ENCODE measurements at regions not wholly inside any gene's neighbourhood (a gene's known extent, or its start where the extent isn't known, plus 50 kb on each side); places are given as distances from the start of the nearest gene placed in this dataset.
"Not testable (repeated sequence)": the region's sequence is repeated elsewhere in the genome, so short reads cannot be mapped to it uniquely, and the experiment has no call there.

- Histone ChIP-seq H3K4me3 (ENCODE audit: low read length) (no peak overlapping the region), H3K9me3 (ENCODE audit: control insufficient read depth, low read length) (no peaks in the 10 kb centered on the region), H3K4me1 (ENCODE audit: control insufficient read depth, insufficient read depth, low read length) (no peaks in the 10 kb centered on the region), H3K27ac (ENCODE audit: low read length) (no peak overlapping the region), H3K27me3 (ENCODE audit: control insufficient read depth, insufficient read depth) (no peaks in the 10 kb centered on the region)
- intact Hi-C loops (cut with DNase I): no loop called here
- DNase-seq: peak in 1 of 3 donors; percentile 68
- no peak for ATAC-seq
- WGBS: 70% methylated on average over 6 of the region's 6 CpGs
Measured at GRCh38 chr10:4291990-4292389, 507.0 kb upstream of the KLF6 start.

DNA sequence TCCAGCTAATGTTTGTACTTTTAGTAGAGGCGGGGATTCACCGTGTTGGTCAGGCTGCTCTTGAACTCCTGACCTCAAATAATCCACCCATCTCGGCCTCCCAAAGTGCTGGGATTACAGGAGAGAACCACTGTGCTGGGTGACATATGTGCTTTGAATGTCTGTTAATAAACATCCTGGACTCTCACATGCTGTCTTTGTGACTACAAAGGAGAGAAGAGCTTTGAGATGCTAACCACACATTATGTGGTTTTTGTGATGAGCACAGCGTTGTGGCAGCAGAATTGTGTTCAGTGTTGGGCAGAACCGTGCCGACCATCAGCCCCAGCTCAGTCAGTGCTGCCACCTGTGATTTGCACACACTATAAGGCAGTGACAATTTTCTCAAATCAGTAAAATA lies 500.1 kb upstream of the KLF6 start:
- WGBS: 94% methylated on average over 6 of the region's 6 CpGs
- no peak overlapping the region for H3K4me3 ChIP-seq (ENCODE audit: low read length)
- no peak overlapping the region for H3K27ac ChIP-seq (ENCODE audit: low read length)
- no peak for DNase-seq
- no peaks in the 10 kb centered on the region for H3K27me3 ChIP-seq (ENCODE audit: control insufficient read depth, insufficient read depth)
- no peak for ATAC-seq
- peaks cover 6% of the 10 kb centered on the region for H3K4me1 ChIP-seq (ENCODE audit: control insufficient read depth, insufficient read depth, low read length)
- intact Hi-C loops (cut with DNase I): no loop called here
- H3K9me3 ChIP-seq (ENCODE audit: control insufficient read depth, low read length): no peaks in the 10 kb centered on the region

GRCh38 chr10:4283846-4284610 lies 499.0 kb upstream of the KLF6 start:
- peak; percentile 43 to 75 (median 65) for DNase-seq
- Histone ChIP-seq H3K27ac (ENCODE audit: low read length) (peak overlapping the region; percentile 54), H3K4me3 (ENCODE audit: low read length) (no peak overlapping the region), H3K4me1 (ENCODE audit: control insufficient read depth, insufficient read depth, low read length) (peaks cover 8% of the 10 kb centered on the region), H3K9me3 (ENCODE audit: control insufficient read depth, low read length) (no peaks in the 10 kb centered on the region), H3K27me3 (ENCODE audit: control insufficient read depth, insufficient read depth) (no peaks in the 10 kb centered on the region)
- intact Hi-C loops (cut with DNase I): no loop called here
- peak; percentile 72 to 85 for ATAC-seq
- 31% methylated on average over 7 of the region's 7 CpGs for WGBS

DNA sequence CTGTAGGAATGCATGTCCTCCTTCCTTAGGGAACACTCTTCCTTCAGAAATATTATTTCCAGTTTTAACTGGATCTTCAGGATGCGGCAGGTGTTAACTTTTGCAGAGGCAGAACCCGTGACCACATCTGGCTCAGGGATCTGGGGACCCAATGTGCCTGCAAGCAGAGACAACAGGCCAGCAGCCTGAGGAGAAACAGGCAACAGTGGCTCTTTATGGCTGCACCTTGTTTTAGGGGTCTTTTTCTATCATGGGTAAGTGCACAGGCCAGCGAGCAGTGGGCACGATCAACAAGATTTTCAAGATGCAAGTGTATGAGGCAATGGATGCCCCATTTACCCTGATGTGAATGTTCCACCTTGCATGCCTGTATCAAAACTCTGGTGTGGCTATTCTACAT lies 497.5 kb upstream of the KLF6 start:
- no peaks in the 10 kb centered on the region for H3K27me3 ChIP-seq (ENCODE audit: control insufficient read depth, insufficient read depth)
- no peak overlapping the region for H3K4me3 ChIP-seq (ENCODE audit: low read length)
- H3K9me3 ChIP-seq (ENCODE audit: control insufficient read depth, low read length): no peaks in the 10 kb centered on the region
- ATAC-seq (no peak), DNase-seq (no peak)
- 93% methylated on average over 4 of the region's 4 CpGs for WGBS
- H3K27ac ChIP-seq (ENCODE audit: low read length): no peak overlapping the region
- intact Hi-C loops (cut with DNase I): no loop called here
- H3K4me1 ChIP-seq (ENCODE audit: control insufficient read depth, insufficient read depth, low read length): peaks cover 8% of the 10 kb centered on the region

DNA sequence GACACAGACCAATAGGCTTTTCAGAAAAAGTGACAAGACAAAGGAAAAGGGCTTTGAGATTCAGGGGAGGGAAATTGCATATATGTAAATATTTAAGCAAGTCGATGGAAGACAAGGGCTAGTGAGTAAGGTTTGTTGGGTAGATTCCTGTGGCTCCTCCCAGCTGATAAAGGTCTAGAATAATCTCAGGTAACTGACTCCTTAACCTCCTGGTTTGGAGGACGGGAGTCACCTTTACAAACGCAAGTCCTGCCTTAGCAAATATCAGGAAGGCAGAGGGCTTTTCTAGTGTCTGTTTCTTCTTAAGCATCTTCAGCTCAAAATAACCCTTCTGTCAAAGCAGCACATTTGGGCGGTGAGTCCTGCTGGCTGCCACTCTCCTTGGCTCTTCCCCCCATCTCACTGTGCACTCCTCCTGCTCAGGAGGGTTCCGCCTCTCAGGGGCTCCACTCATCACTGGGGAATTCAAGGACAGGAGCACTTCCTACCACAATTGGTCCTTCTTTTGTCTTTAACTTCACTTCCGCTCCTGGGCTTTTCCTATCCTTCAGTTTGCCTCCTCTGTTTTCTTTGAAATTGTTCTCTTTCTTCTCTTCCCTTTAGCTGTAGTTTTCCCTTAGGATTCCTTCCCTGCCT lies 496.3 kb upstream of the KLF6 start:
- Histone ChIP-seq H3K4me3 (ENCODE audit: low read length) (no peak overlapping the region), H3K4me1 (ENCODE audit: control insufficient read depth, insufficient read depth, low read length) (peaks cover 8% of the 10 kb centered on the region), H3K27ac (ENCODE audit: low read length) (no peak overlapping the region), H3K9me3 (ENCODE audit: control insufficient read depth, low read length) (no peaks in the 10 kb centered on the region), H3K27me3 (ENCODE audit: control insufficient read depth, insufficient read depth) (no peaks in the 10 kb centered on the region)
- WGBS: 84% methylated on average over 6 of the region's 6 CpGs
- DNase-seq (no peak), ATAC-seq (no peak)
- intact Hi-C loops (cut with DNase I): no loop called here

GRCh38 chr10:4280461-4281189 lies 495.6 kb upstream of the KLF6 start:
- H3K9me3 ChIP-seq (ENCODE audit: control insufficient read depth, low read length): no peaks in the 10 kb centered on the region
- H3K27me3 ChIP-seq (ENCODE audit: control insufficient read depth, insufficient read depth): no peaks in the 10 kb centered on the region
- ATAC-seq (no peak), DNase-seq (no peak)
- intact Hi-C loops (cut with DNase I): no loop called here
- H3K4me3 ChIP-seq (ENCODE audit: low read length): no peak overlapping the region
- peaks cover 8% of the 10 kb centered on the region for H3K4me1 ChIP-seq (ENCODE audit: control insufficient read depth, insufficient read depth, low read length)
- 83% methylated on average over 7 of the region's 7 CpGs for WGBS
- H3K27ac ChIP-seq (ENCODE audit: low read length): no peak overlapping the region

- 22% methylated on average over 1 of the region's 1 CpG for WGBS
- Histone ChIP-seq H3K4me1 (ENCODE audit: control insufficient read depth, insufficient read depth, low read length) (peaks cover 8% of the 10 kb centered on the region), H3K27me3 (ENCODE audit: control insufficient read depth, insufficient read depth) (no peaks in the 10 kb centered on the region), H3K9me3 (ENCODE audit: control insufficient read depth, low read length) (no peaks in the 10 kb centered on the region), H3K27ac (ENCODE audit: low read length) (no peak overlapping the region), H3K4me3 (ENCODE audit: low read length) (no peak overlapping the region)
- intact Hi-C loops (cut with DNase I): no loop called here
- ATAC-seq (peak in 1 of 2 donors; percentile 20), DNase-seq (no peak)
Measured at GRCh38 chr10:4279655-4280054, 494.6 kb upstream of the KLF6 start.

DNA sequence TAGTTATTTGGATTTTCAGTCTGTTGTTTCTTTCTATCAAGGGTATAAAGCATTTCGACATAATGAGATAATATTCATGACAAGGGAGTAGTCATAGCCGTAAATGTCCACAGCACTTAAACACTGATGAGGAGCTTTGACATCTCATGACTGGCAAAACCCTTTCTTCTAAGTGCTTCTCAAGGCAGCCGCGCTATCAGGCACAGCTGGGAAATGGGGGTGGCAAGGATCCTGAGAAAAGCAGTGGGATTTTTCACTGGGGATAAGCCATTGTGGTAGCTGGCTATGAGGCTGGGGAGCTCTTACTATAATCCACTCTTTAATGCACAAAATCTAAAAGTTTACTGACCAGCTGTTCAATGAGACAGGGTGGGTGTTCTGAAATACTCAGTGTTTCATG lies 493.2 kb upstream of the KLF6 start:
- Histone ChIP-seq H3K27ac (ENCODE audit: low read length) (no peak overlapping the region), H3K27me3 (ENCODE audit: control insufficient read depth, insufficient read depth) (no peaks in the 10 kb centered on the region), H3K4me1 (ENCODE audit: control insufficient read depth, insufficient read depth, low read length) (peaks cover 5% of the 10 kb centered on the region), H3K9me3 (ENCODE audit: control insufficient read depth, low read length) (no peaks in the 10 kb centered on the region), H3K4me3 (ENCODE audit: low read length) (no peak overlapping the region)
- ATAC-seq (no peak), DNase-seq (no peak)
- intact Hi-C loops (cut with DNase I): no loop called here
- 71% methylated on average over 4 of the region's 4 CpGs for WGBS

GRCh38 chr10:4276151-4276550 lies 491.1 kb upstream of the KLF6 start:
- Histone ChIP-seq H3K27me3 (ENCODE audit: control insufficient read depth, insufficient read depth) (no peaks in the 10 kb centered on the region), H3K4me1 (ENCODE audit: control insufficient read depth, insufficient read depth, low read length) (peaks cover 5% of the 10 kb centered on the region), H3K9me3 (ENCODE audit: control insufficient read depth, low read length) (no peaks in the 10 kb centered on the region), H3K27ac (ENCODE audit: low read length) (no peak overlapping the region), H3K4me3 (ENCODE audit: low read length) (no peak overlapping the region)
- 94% methylated on average over 4 of the region's 4 CpGs for WGBS
- DNase-seq: no peak
- intact Hi-C loops (cut with DNase I): no loop called here
- ATAC-seq: no peak

DNA sequence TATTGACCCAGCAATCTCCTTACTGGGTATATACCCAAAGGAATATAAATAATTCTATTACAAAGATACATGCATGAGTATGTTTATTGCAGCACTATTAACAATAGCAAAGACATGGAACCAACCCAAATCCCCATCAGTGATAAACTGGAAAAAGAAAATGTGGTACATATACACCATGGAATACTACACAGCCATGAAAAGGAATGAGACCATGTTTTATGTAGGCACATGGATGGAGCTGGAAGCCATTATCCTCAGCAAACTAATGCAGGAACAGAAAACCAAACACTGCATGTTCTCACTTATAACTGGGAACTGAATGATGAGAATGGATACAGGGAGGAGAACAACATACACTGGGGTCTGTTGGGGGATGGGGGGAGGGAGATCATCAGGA lies 489.7 kb upstream of the KLF6 start:
- H3K27me3 ChIP-seq (ENCODE audit: control insufficient read depth, insufficient read depth); H3K27ac ChIP-seq (ENCODE audit: low read length); H3K4me1 ChIP-seq (ENCODE audit: control insufficient read depth, insufficient read depth, low read length); H3K4me3 ChIP-seq (ENCODE audit: low read length); DNase-seq; intact Hi-C loops (cut with DNase I); ATAC-seq; H3K9me3 ChIP-seq (ENCODE audit: control insufficient read depth, low read length): not testable (repeated sequence)

DNA sequence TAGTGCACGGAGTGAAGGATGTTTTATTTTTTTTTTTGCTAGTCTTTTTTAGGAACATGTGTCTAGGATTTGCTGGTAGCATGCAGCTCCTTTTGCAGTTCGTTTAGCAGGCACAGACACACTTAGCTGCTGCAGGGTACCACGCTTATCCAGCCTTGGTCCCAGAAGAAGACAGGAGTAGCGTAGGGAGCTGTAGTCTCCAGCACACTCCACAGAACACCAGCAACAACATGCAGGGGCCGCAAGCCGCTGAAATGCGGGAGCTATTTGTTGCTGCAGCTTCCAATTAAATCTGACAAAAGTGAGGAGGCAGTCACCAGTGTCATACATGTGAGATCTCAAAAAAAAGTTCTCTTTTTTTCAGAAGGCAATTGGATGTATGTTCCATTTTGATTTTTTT lies 486.2 kb upstream of the KLF6 start:
- H3K4me3 ChIP-seq (ENCODE audit: low read length): no peak overlapping the region
- WGBS: 85% methylated on average over 7 of the region's 7 CpGs
- peaks cover 2% of the 10 kb centered on the region for H3K4me1 ChIP-seq (ENCODE audit: control insufficient read depth, insufficient read depth, low read length)
- no peaks in the 10 kb centered on the region for H3K9me3 ChIP-seq (ENCODE audit: control insufficient read depth, low read length)
- no peaks in the 10 kb centered on the region for H3K27me3 ChIP-seq (ENCODE audit: control insufficient read depth, insufficient read depth)
- ATAC-seq: no peak
- intact Hi-C loops (cut with DNase I): no loop called here
- no peak for DNase-seq
- H3K27ac ChIP-seq (ENCODE audit: low read length): no peak overlapping the region
